HepG2 (cell line): ENCODE measurements at regions not wholly inside any gene's neighbourhood (a gene's known extent, or its start where the extent isn't known, plus 50 kb on each side); places are given as distances from the start of the nearest gene placed in this dataset.

Source experiments
- ATF7 ChIP-seq, 2 experiments: fragments of 450-650 bp in 1 of 2; sonication (generic) in 1 of 2; formaldehyde crosslinking in 1 of 2; IDR thresholded peaks; 2 replicates each; pipeline versions ENCODE4 v1.4.0 to v1.6.1; 2016 to 2020; ENCODE audit warnings: antibody characterized with exemption in 1 of 2, mild to moderate bottlenecking in 1 of 2, missing genetic modification reagents in 1 of 2
- CTCF ChIP-seq: sonication (generic); formaldehyde crosslinking; IDR thresholded peaks from 2 replicates; pipeline ENCODE4 v1.5.0; 2020; ENCODE audit warnings: mild to moderate bottlenecking, missing genetic modification reagents, moderate library complexity
- FOXA1 ChIP-seq, 2 experiments: fragments of 450-650 bp in 1 of 2; sonication (generic) in 1 of 2; formaldehyde crosslinking in 1 of 2; IDR thresholded peaks; 2 replicates each; pipeline versions ENCODE4 v1.4.0 to v1.6.1; 2016 to 2020; ENCODE audit warnings: missing genetic modification reagents in 1 of 2
- KDM1A ChIP-seq: IDR thresholded peaks from 2 replicates; pipeline ENCODE4 v1.6.1; 2016; ENCODE audit warnings: missing compliant biosample characterization
- MAX ChIP-seq: IDR thresholded peaks from 2 replicates; pipeline ENCODE4 v1.6.1; 2012; ENCODE audit warnings: inconsistent platforms
- NFKBIZ ChIP-seq: IDR thresholded peaks from 2 replicates; pipeline ENCODE4 v1.6.1; 2018; ENCODE audit warnings: missing genetic modification reagents, missing compliant biosample characterization
- POGZ ChIP-seq: sonication (generic); formaldehyde crosslinking; IDR thresholded peaks from 2 replicates; pipeline ENCODE4 v1.4.0; 2020; ENCODE audit warnings: mild to moderate bottlenecking, missing genetic modification reagents
- RAD21 ChIP-seq: fragments of 450-650 bp; formaldehyde crosslinking; IDR thresholded peaks from 2 replicates; pipeline ENCODE4 v1.5.0; 2020; ENCODE audit warnings: mild to moderate bottlenecking
- REST ChIP-seq, 2 experiments: IDR thresholded peaks; 2 replicates each; pipeline ENCODE4 v1.6.1; 2011 to 2012; ENCODE audit warnings: low read length in 2 of 2, borderline replicate concordance in 1 of 2, low read depth in 1 of 2, mild to moderate bottlenecking in 1 of 2, moderate library complexity in 1 of 2
- RFX5 ChIP-seq: IDR thresholded peaks from 2 replicates; pipeline ENCODE4 v1.6.1; 2011; ENCODE audit warnings: low read depth, low read length, improper control_type of control experiment
- ZNF274 ChIP-seq: sonication (generic); formaldehyde crosslinking; IDR thresholded peaks from 2 replicates; pipeline ENCODE4 v1.5.1; 2020; ENCODE audit warnings: mild to moderate bottlenecking, missing genetic modification reagents
- ZNF550 ChIP-seq: sonication (generic); formaldehyde crosslinking; IDR thresholded peaks from 2 replicates; pipeline ENCODE4 v1.4.0; 2020; ENCODE audit warnings: mild to moderate bottlenecking, missing genetic modification reagents, borderline replicate concordance
- TF ChIP-seq, protein P1 (sequence below): sonication (generic); formaldehyde crosslinking; IDR thresholded peaks from 2 replicates; pipeline ENCODE4 v1.4.0; 2020; ENCODE audit warnings: missing genetic modification reagents

DNA sequence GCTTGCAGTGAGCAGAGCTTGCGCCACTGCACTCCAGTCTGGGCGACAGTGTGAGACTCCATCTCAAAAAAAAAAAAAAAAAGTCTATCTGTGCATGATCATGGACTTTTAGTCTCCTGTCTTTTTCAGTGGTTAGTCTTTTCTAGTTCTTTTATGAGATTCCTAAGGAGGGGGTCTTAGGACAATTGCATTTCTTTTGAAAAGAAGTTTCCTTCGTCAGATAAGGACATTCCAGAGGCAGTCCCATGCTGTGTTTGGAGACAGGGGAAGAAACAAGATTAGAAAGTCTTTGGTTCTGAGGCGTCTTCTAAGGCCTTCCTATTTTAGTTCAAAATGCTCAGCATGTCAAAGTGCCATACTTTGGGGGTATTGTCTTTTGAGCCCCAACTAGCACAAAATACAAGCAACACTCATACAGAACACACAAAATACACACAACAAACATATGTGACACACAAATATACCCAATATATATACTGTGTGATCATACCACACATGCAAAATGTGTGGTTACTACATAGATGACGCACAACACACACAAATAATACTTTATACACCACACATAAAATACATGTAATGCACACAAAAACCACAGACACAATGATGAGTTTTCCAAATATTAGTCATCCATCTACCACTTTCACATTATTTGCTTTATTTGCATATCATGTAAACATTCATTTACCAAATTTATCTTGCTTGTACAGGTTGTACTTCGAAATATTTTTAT, 394.5 kb downstream of the SPATA31D1 start:
- TF ChIP-seq POGZ (CRISPR knock-in tag) (no peak), ZNF274 (CRISPR knock-in tag) (no peak), RFX5 (no peak), RAD21 (no peak), ZNF550 (CRISPR knock-in tag) (no peak), CTCF (CRISPR knock-in tag) (no peak), NFKBIZ (CRISPR knock-in tag) (no peak), REST (IDR thresholded peaks at IDR 0.05; ENCODE audit: borderline replicate concordance in 1 of 2, low read depth in 1 of 2, low read length in 2 of 2) (no peak), FOXA1 (IDR thresholded peaks at IDR 0.05) (no peak), FOXA1 (CRISPR knock-in tag; IDR thresholded peaks at IDR 0.05) (no peak), MAX (no peak), KDM1A (no peak), ATF7 (IDR thresholded peaks at IDR 0.05) (no peak), ATF7 (CRISPR knock-in tag; IDR thresholded peaks at IDR 0.05) (no peak)
- TF ChIP-seq, protein P1, sequence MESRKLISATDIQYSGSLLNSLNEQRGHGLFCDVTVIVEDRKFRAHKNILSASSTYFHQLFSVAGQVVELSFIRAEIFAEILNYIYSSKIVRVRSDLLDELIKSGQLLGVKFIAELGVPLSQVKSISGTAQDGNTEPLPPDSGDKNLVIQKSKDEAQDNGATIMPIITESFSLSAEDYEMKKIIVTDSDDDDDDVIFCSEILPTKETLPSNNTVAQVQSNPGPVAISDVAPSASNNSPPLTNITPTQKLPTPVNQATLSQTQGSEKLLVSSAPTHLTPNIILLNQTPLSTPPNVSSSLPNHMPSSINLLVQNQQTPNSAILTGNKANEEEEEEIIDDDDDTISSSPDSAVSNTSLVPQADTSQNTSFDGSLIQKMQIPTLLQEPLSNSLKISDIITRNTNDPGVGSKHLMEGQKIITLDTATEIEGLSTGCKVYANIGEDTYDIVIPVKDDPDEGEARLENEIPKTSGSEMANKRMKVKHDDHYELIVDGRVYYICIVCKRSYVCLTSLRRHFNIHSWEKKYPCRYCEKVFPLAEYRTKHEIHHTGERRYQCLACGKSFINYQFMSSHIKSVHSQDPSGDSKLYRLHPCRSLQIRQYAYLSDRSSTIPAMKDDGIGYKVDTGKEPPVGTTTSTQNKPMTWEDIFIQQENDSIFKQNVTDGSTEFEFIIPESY (CRISPR knock-in tag): no peak
